HepG2 (cell line): ENCODE measurements at regions not wholly inside any gene's neighbourhood (a gene's known extent, or its start where the extent isn't known, plus 50 kb on each side); places are given as distances from the start of the nearest gene placed in this dataset.

Source experiments
- ATAC-seq: fragments of 200-7000 bp; cut with Tn5 transposase; 3 replicates; pipeline ENCODE4 v1.9.1; 2020; ENCODE audit warnings: mild to moderate bottlenecking, moderate library complexity
- BruUV-seq: library from RNA; stranded (reverse); fragments of 400-500 nt; replicated peaks from 2 replicates; lab custom pipeline; 2021; lab: Mats Ljungman, UMichigan
- CTCF ChIA-PET: fragments of 300-600 bp; formaldehyde crosslinking; extraction: SDS; loops from one replicate; lab custom pipeline; 2021; ENCODE audit warnings: low total read pairs, inconsistent platforms, low intra/inter-chr PET ratio; lab: Yijun Ruan, JAX
- POLR2A ChIA-PET: fragments of 350-600 bp; sonication (Branson Sonifier 250); formaldehyde crosslinking; loops from one replicate; lab custom pipeline; 2020; ENCODE audit warnings: antibody characterized with exemption, inconsistent platforms; lab: Yijun Ruan, JAX
- DNase-seq: peaks from one replicate; pipeline ENCODE4 v3.0.0-alpha.2; 2015; ENCODE audit warnings: low spot score
- FAIRE-seq: peaks from 3 replicates; lab custom pipeline; 2011; peaks lifted over from hg19 to GRCh38; lab: Jason Lieb, UNC
- H2AFZ ChIP-seq: one replicate; pipeline ENCODE4 v1.6.1; 2011; ENCODE audit warnings: low read length, inconsistent platforms
- H3K27ac ChIP-seq: fragments of 300-600 bp; 3 replicates; pipeline ENCODE4 v1.8.0; 2011; ENCODE audit warnings: mixed run types, mild to moderate bottlenecking, mixed read lengths, low read length, inconsistent platforms; ENCODE audit not compliant: insufficient read depth; ENCODE audit errors: extremely low read length
- H3K27me3 ChIP-seq, 2 experiments: fragments of 200-600 bp in 1 of 2; 2 replicates in 1 of 2; 3 replicates in 1 of 2; pipeline versions ENCODE4 v1.6.0 to v1.8.0; 2011; ENCODE audit warnings: low read length in 2 of 2, mild to moderate bottlenecking in 2 of 2, moderate library complexity in 2 of 2, inconsistent platforms in 1 of 2; ENCODE audit not compliant: insufficient read depth in 2 of 2, control insufficient read depth in 1 of 2
- H3K36me3 ChIP-seq, 2 experiments: fragments of 200-600 bp in 1 of 2; replicated peaks in 1 of 2; 2 replicates in 1 of 2; 3 replicates in 1 of 2; pipeline versions ENCODE4 v1.5.1 to v1.8.0; 2011; ENCODE audit warnings: low read length in 2 of 2, inconsistent platforms in 1 of 2; ENCODE audit not compliant: insufficient read depth in 2 of 2, control insufficient read depth in 1 of 2
- H3K4me1 ChIP-seq: 2 replicates; pipeline ENCODE4 v1.5.1; 2012; ENCODE audit warnings: low read length, inconsistent platforms; ENCODE audit not compliant: insufficient read depth
- H3K4me2 ChIP-seq: 2 replicates; pipeline ENCODE4 v1.6.0; 2011; ENCODE audit warnings: low read depth, low read length, inconsistent platforms
- H3K4me3 ChIP-seq, 3 experiments: fragments of 200-600 bp in 1 of 3; sonication (generic), shearing (Covaris generic) in 1 of 3; replicated peaks in 1 of 3; 2 replicates each; pipeline ENCODE4 v1.5.1; 2011 to 2016; ENCODE audit warnings: low read length in 3 of 3, inconsistent platforms in 2 of 3, low read depth in 2 of 3, mild to moderate bottlenecking in 2 of 3, control low read depth in 1 of 3, mixed read lengths in 1 of 3; ENCODE audit not compliant: insufficient read depth in 1 of 3
- H3K79me2 ChIP-seq: one replicate; pipeline ENCODE4 v1.6.1; 2011; ENCODE audit warnings: low read length, inconsistent platforms; ENCODE audit not compliant: insufficient read depth
- H3K9ac ChIP-seq: 2 replicates; pipeline ENCODE4 v1.6.0; 2011; ENCODE audit warnings: mild to moderate bottlenecking, low read depth, low read length, inconsistent platforms; ENCODE audit not compliant: insufficient read depth
- H3K9me3 ChIP-seq: 2 replicates; pipeline ENCODE4 v1.5.1; 2012; ENCODE audit warnings: mild to moderate bottlenecking, low read length
- H4K20me1 ChIP-seq: 2 replicates; pipeline ENCODE4 v1.6.0; 2011; ENCODE audit warnings: inconsistent platforms, mild to moderate bottlenecking, low read length, moderate library complexity; ENCODE audit not compliant: insufficient read depth
- MED1 ChIP-seq: sonication (generic); formaldehyde crosslinking; IDR thresholded peaks from 2 replicates; pipeline ENCODE4 v1.4.0; 2020; ENCODE audit warnings: missing genetic modification reagents
- NCOA5 ChIP-seq: sonication (generic); formaldehyde crosslinking; IDR thresholded peaks from 2 replicates; pipeline ENCODE4 v1.4.0; 2020; ENCODE audit warnings: missing genetic modification reagents
- NFE2L2 ChIP-seq: fragments of 150-350 bp; IDR thresholded peaks from 2 replicates; pipeline ENCODE4 v1.6.1; 2014; ENCODE audit warnings: low read length
- THAP8 ChIP-seq: sonication (generic); formaldehyde crosslinking; IDR thresholded peaks from 2 replicates; pipeline ENCODE4 v1.5.1; 2020; ENCODE audit warnings: missing genetic modification reagents, mild to moderate bottlenecking, borderline replicate concordance
- ZFX ChIP-seq: sonication (generic); formaldehyde crosslinking; IDR thresholded peaks from 2 replicates; pipeline ENCODE4 v1.4.0; 2020; ENCODE audit warnings: mild to moderate bottlenecking, low read depth, missing genetic modification reagents, moderate library complexity
- ZFYVE20 ChIP-seq: sonication (generic); formaldehyde crosslinking; IDR thresholded peaks from 2 replicates; pipeline ENCODE4 v1.8.0; 2023; ENCODE audit warnings: low read depth, mild to moderate bottlenecking, moderate library complexity, missing genetic modification reagents, borderline replicate concordance
- ZNF337 ChIP-seq: sonication (generic); formaldehyde crosslinking; IDR thresholded peaks from 2 replicates; pipeline ENCODE4 v1.5.1; 2020; ENCODE audit warnings: missing genetic modification reagents, low read depth, mild to moderate bottlenecking, borderline replicate concordance
- ZNF557 ChIP-seq: sonication (generic); formaldehyde crosslinking; IDR thresholded peaks from 2 replicates; pipeline ENCODE4 v1.4.0; 2020; ENCODE audit warnings: missing genetic modification reagents
- ZNF615 ChIP-seq: sonication (generic); formaldehyde crosslinking; IDR thresholded peaks from 2 replicates; pipeline ENCODE4 v1.5.0; 2020; ENCODE audit warnings: mild to moderate bottlenecking, missing genetic modification reagents, borderline replicate concordance
- ZNF709 ChIP-seq: sonication (generic); formaldehyde crosslinking; IDR thresholded peaks from 2 replicates; pipeline ENCODE4 v1.5.0; 2020; ENCODE audit warnings: mild to moderate bottlenecking, missing genetic modification reagents
- WGBS: methylation state at CpG from one replicate; pipeline ENCODE4 v1.1.6; 2017; ENCODE audit warnings: low lambda C conversion rate; 5-methylcytosine and 5-hydroxymethylcytosine counted together
- in situ Hi-C: cut with HindIII; loops from 2 replicates; pipeline ENCODE4 v1.10.0; 2017; ENCODE audit warnings: low pct_unique_long_range_greater_than_20kb; ENCODE audit not compliant: extremely low pct_ligation_motif_present
- intact Hi-C: fragments of 100-400 bp; cut with micrococcal nuclease; formaldehyde crosslinking; loops from one replicate; pipeline ENCODE4 v1.10.0; 2022; ENCODE audit not compliant: unreplicated experiment
- TF ChIP-seq, protein P1 (sequence below): sonication (generic); formaldehyde crosslinking; IDR thresholded peaks from 2 replicates; pipeline ENCODE4 v1.5.1; 2020; ENCODE audit warnings: mild to moderate bottlenecking, missing genetic modification reagents, moderate library complexity
- TF ChIP-seq, protein P2 (sequence below): sonication (generic); formaldehyde crosslinking; IDR thresholded peaks from 2 replicates; pipeline ENCODE4 v1.4.0; 2020; ENCODE audit warnings: missing genetic modification reagents

GRCh38 chr4:124032035-124032434 is 635.4 kb downstream of the SPRY1 start (continued):
- TF ChIP-seq ZFYVE20 (CRISPR knock-in tag) (no peak), ZNF557 (CRISPR knock-in tag) (no peak), ZNF337 (CRISPR knock-in tag) (no peak)

DNA sequence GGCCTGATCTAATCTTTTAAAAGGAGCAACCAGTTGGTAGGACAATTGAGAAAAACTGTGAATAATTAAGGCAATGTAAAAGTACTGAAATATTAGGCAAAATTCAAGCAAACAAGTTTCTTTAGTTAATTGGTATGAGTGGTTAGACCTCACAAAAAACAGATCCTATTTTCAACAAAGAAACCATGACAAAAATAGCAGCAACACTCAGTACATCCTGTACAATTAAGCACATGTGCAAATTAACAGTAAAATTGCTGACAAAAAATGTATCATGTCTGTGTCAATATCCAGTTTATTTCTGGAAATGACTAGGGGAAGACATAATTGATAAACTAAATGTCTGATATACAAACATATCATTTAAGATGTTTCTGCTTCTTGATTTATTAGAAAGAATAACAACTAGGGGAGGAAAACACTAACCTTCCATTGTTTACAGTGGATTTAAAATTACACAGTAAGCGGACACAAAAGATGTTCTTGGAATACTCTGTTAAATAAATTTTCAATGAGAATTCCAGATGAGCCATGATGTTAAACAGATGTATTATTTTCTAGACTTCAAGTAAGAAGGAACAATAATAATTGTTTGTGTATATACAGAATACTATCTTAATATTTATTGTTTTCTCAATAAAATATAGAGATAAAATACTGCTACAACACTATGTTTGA is 638.9 kb downstream of the SPRY1 start:
- no peak for FAIRE-seq
- POLR2A ChIA-PET, result no interaction called here
- Histone ChIP-seq H3K4me3 (no peak overlapping the region), H3K79me2 (no peaks in the 10 kb centered on the region), H3K9me3 (no peaks in the 10 kb centered on the region), H3K4me2 (no peak overlapping the region), H3K27ac (no peak overlapping the region), H3K9ac (no peak overlapping the region), H3K36me3 (no peaks in the 10 kb centered on the region), H3K4me1 (no peaks in the 10 kb centered on the region), H3K27me3 (no peaks in the 10 kb centered on the region), H2AFZ (no peak overlapping the region), H4K20me1 (no peaks in the 10 kb centered on the region)
- in situ Hi-C loops (no loop called here), intact Hi-C loops (no loop called here)
- CTCF ChIA-PET, result no interaction called here
- no peak for ATAC-seq
- no TSS peak for BruUV-seq
- TF ChIP-seq, protein P1, sequence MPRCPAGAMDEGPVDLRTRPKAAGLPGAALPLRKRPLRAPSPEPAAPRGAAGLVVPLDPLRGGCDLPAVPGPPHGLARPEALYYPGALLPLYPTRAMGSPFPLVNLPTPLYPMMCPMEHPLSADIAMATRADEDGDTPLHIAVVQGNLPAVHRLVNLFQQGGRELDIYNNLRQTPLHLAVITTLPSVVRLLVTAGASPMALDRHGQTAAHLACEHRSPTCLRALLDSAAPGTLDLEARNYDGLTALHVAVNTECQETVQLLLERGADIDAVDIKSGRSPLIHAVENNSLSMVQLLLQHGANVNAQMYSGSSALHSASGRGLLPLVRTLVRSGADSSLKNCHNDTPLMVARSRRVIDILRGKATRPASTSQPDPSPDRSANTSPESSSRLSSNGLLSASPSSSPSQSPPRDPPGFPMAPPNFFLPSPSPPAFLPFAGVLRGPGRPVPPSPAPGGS, result no peak
- TF ChIP-seq NCOA5 (CRISPR knock-in tag) (no peak), NFE2L2 (no peak), THAP8 (CRISPR knock-in tag) (no peak), MED1 (CRISPR knock-in tag) (no peak), ZNF709 (CRISPR knock-in tag) (no peak), ZFX (no peak), ZNF615 (CRISPR knock-in tag) (no peak)
- TF ChIP-seq, protein P2, sequence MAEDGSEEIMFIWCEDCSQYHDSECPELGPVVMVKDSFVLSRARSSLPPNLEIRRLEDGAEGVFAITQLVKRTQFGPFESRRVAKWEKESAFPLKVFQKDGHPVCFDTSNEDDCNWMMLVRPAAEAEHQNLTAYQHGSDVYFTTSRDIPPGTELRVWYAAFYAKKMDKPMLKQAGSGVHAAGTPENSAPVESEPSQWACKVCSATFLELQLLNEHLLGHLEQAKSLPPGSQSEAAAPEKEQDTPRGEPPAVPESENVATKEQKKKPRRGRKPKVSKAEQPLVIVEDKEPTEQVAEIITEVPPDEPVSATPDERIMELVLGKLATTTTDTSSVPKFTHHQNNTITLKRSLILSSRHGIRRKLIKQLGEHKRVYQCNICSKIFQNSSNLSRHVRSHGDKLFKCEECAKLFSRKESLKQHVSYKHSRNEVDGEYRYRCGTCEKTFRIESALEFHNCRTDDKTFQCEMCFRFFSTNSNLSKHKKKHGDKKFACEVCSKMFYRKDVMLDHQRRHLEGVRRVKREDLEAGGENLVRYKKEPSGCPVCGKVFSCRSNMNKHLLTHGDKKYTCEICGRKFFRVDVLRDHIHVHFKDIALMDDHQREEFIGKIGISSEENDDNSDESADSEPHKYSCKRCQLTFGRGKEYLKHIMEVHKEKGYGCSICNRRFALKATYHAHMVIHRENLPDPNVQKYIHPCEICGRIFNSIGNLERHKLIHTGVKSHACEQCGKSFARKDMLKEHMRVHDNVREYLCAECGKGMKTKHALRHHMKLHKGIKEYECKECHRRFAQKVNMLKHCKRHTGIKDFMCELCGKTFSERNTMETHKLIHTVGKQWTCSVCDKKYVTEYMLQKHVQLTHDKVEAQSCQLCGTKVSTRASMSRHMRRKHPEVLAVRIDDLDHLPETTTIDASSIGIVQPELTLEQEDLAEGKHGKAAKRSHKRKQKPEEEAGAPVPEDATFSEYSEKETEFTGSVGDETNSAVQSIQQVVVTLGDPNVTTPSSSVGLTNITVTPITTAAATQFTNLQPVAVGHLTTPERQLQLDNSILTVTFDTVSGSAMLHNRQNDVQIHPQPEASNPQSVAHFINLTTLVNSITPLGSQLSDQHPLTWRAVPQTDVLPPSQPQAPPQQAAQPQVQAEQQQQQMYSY (CRISPR knock-in tag), result no peak
- 0% methylated on average over 1 of the region's 1 CpG for WGBS
- DNase-seq, result no peak
